Esophagus squamous epithelium (tissue), 5 donors: ENCODE measurements at regions not wholly inside any gene's neighbourhood (a gene's known extent, or its start where the extent isn't known, plus 50 kb on each side); places are given as distances from the start of the nearest gene placed in this dataset.

ENCODE experiments used
- DNase-seq: peaks from one replicate; lab custom pipeline; 2025; lab: John Stamatoyannopoulos, UW
- H3K27ac ChIP-seq, 4 donors: fragments of 200-600 bp; sonication (generic); one replicate each; pipeline ENCODE4 v1.5.1; 2016 to 2019; ENCODE audit warnings: mild to moderate bottlenecking in 1 of 4
- H3K27me3 ChIP-seq, 4 donors: fragments of 200-600 bp; sonication (generic); 1 replicate in 3 of 4; 2 replicates in 1 of 4; pipeline versions ENCODE4 v1.5.1 to v1.6.0; 2017 to 2021; ENCODE audit warnings: antibody characterized with exemption in 1 of 4
- H3K36me3 ChIP-seq, 3 donors: fragments of 200-600 bp; sonication (generic); one replicate each; pipeline ENCODE4 v1.5.1; 2016 to 2019
- H3K4me1 ChIP-seq, 3 donors: fragments of 200-600 bp; sonication (generic); one replicate each; pipeline ENCODE4 v1.5.1; 2017 to 2019
- H3K4me3 ChIP-seq, 4 donors: fragments of 200-600 bp; sonication (generic); 1 replicate in 3 of 4; 2 replicates in 1 of 4; pipeline ENCODE4 v1.5.1; 2016 to 2019; ENCODE audit warnings: mild to moderate bottlenecking in 2 of 4, moderate library complexity in 1 of 4
- H3K9me3 ChIP-seq, 3 donors: fragments of 200-600 bp; sonication (generic); one replicate each; pipeline ENCODE4 v1.5.1; 2016 to 2019
- POLR2A ChIP-seq, 4 donors: fragments of 450-650 bp; IDR thresholded peaks; one replicate each; pipeline ENCODE4 v1.6.1; 2017; ENCODE audit warnings: antibody characterized with exemption in 4 of 4, mild to moderate bottlenecking in 4 of 4, moderate library complexity in 3 of 4
- WGBS, 2 donors: methylation state at CpG; one replicate each; pipeline ENCODE4 v1.1.5; 2018; 5-methylcytosine and 5-hydroxymethylcytosine counted together
- intact Hi-C: fragments of 100-400 bp; cut with DNase I; formaldehyde crosslinking; loops from one replicate; pipeline ENCODE4 v1.15.0; 2022
- TF ChIP-seq, protein P1 (sequence below), 6 experiments: fragments of 450-650 bp in 4 of 6; fragments of 200-600 bp in 2 of 6; sonication (generic) in 2 of 6; IDR thresholded peaks; one replicate each; pipeline ENCODE4 v1.5.1; 2016 to 2019; ENCODE audit warnings: antibody characterized with exemption in 6 of 6, mild to moderate bottlenecking in 4 of 6, moderate library complexity in 4 of 6
- donor health status: DM: yes; HTN: yes; CAD: no.

- TF ChIP-seq POLR2A (IDR thresholded peaks at IDR 0.05), result no peak
- TF ChIP-seq, protein P1, sequence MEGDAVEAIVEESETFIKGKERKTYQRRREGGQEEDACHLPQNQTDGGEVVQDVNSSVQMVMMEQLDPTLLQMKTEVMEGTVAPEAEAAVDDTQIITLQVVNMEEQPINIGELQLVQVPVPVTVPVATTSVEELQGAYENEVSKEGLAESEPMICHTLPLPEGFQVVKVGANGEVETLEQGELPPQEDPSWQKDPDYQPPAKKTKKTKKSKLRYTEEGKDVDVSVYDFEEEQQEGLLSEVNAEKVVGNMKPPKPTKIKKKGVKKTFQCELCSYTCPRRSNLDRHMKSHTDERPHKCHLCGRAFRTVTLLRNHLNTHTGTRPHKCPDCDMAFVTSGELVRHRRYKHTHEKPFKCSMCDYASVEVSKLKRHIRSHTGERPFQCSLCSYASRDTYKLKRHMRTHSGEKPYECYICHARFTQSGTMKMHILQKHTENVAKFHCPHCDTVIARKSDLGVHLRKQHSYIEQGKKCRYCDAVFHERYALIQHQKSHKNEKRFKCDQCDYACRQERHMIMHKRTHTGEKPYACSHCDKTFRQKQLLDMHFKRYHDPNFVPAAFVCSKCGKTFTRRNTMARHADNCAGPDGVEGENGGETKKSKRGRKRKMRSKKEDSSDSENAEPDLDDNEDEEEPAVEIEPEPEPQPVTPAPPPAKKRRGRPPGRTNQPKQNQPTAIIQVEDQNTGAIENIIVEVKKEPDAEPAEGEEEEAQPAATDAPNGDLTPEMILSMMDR (IDR thresholded peaks at IDR 0.05), result no peak
- H3K27ac ChIP-seq, result no peak overlapping the region
- no peaks in the 10 kb centered on the region for H3K9me3 ChIP-seq
- peaks cover 0 to 36% (median 3%) of the 10 kb centered on the region in 3 donors for H3K4me1 ChIP-seq
- no peak for DNase-seq
- intact Hi-C loops, result no loop called here
- 25 to 47% methylated on average over 7 of the region's 7 CpGs for WGBS, 2 donors
- no peak overlapping the region for H3K4me3 ChIP-seq
- H3K27me3 ChIP-seq, result peaks cover 0 to 3% (median 0%) of the 10 kb centered on the region in 4 donors
- no peaks in the 10 kb centered on the region for H3K36me3 ChIP-seq
Measured at GRCh38 chr20:39633689-39634088, 671.5 kb downstream of the DHX35 start.

DNA sequence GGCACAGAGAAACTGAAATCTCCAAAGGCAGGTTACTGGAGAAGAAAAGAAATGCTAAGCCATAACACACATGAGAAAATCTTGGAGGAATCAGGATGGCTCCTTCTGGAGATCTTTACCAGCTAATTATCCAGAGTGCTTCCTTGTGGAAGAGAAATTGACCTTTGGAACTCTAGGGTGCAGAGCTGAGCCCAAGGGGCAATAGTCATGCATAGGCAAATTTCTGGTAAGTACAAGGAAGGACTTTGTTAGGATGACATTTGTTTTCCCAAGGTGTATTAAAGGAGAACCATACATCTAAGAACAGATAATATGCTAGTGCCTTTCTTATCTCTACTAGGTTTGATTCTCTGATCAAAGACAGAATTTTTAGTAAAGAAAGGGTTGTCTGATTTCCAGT is 670.6 kb downstream of the DHX35 start:
- no peak for DNase-seq
- Histone ChIP-seq H3K4me1 (peaks cover 0 to 36% (median 3%) of the 10 kb centered on the region in 3 donors), H3K9me3 (no peaks in the 10 kb centered on the region), H3K27ac (no peak overlapping the region), H3K36me3 (no peaks in the 10 kb centered on the region), H3K4me3 (no peak overlapping the region), H3K27me3 (peaks cover 0 to 3% (median 0%) of the 10 kb centered on the region in 4 donors)
- no peak for TF ChIP-seq POLR2A (IDR thresholded peaks at IDR 0.05)
- intact Hi-C loops, result no loop called here

- Histone ChIP-seq H3K36me3 (no peaks in the 10 kb centered on the region), H3K4me1 (peaks cover 0 to 36% (median 3%) of the 10 kb centered on the region in 3 donors), H3K27me3 (peaks cover 0 to 3% (median 0%) of the 10 kb centered on the region in 4 donors), H3K27ac (no peak overlapping the region), H3K4me3 (no peak overlapping the region), H3K9me3 (no peaks in the 10 kb centered on the region)
- intact Hi-C loops, result no loop called here
- no peak for DNase-seq
- TF ChIP-seq, protein P1 (IDR thresholded peaks at IDR 0.05), result no peak
- no peak for TF ChIP-seq POLR2A (IDR thresholded peaks at IDR 0.05)
Measured at GRCh38 chr20:39632176-39632575, 670.0 kb downstream of the DHX35 start.

- Histone ChIP-seq H3K9me3 (no peaks in the 10 kb centered on the region), H3K27ac (no peak overlapping the region), H3K36me3 (no peaks in the 10 kb centered on the region), H3K27me3 (peaks cover 0 to 2% (median 0%) of the 10 kb centered on the region in 4 donors), H3K4me1 (peaks cover 0 to 36% (median 3%) of the 10 kb centered on the region in 3 donors), H3K4me3 (no peak overlapping the region)
- no peak for DNase-seq
- TF ChIP-seq, protein P1 (IDR thresholded peaks at IDR 0.05), result no peak
- TF ChIP-seq POLR2A (IDR thresholded peaks at IDR 0.05), result no peak
- intact Hi-C loops, result no loop called here
Measured at GRCh38 chr20:39631557-39631956, 669.4 kb downstream of the DHX35 start.

GRCh38 chr20:39630215-39630908 is 668.2 kb downstream of the DHX35 start:
- H3K9me3 ChIP-seq, result no peaks in the 10 kb centered on the region
- intact Hi-C loops, result no loop called here
- H3K36me3 ChIP-seq, result no peaks in the 10 kb centered on the region
- peaks cover 0 to 36% (median 3%) of the 10 kb centered on the region in 3 donors for H3K4me1 ChIP-seq
- 81 to 91% methylated on average over 4 of the region's 4 CpGs for WGBS, 2 donors
- no peaks in the 10 kb centered on the region for H3K27me3 ChIP-seq
- DNase-seq, result no peak
- TF ChIP-seq, protein P1 (IDR thresholded peaks at IDR 0.05), result no peak
- no peak for TF ChIP-seq POLR2A (IDR thresholded peaks at IDR 0.05)
- H3K4me3 ChIP-seq, result no peak overlapping the region
- H3K27ac ChIP-seq, result no peak overlapping the region
